HL-60 (cell line): ENCODE measurements at regions not wholly inside any gene's neighbourhood (a gene's known extent, or its start where the extent isn't known, plus 50 kb on each side); places are given as distances from the start of the nearest gene placed in this dataset.

Experiments
- CTCF ChIP-seq: IDR thresholded peaks from one replicate; pipeline ENCODE4 v1.5.1; 2011; ENCODE audit warnings: low read length, control low read depth, inconsistent platforms; ENCODE audit not compliant: insufficient read depth
- POLR2AphosphoS5 ChIP-seq: IDR thresholded peaks from 2 replicates; pipeline ENCODE4 v1.6.1; 2012; ENCODE audit warnings: low read depth
- TF ChIP-seq, protein P1 (sequence below): IDR thresholded peaks from 2 replicates; pipeline ENCODE4 v1.6.1; 2012; ENCODE audit warnings: low read depth; ENCODE audit not compliant: insufficient replicate concordance

GRCh38 chr5:104556957-104557356 is 994.4 kb upstream of the NUDT12 start:
- TF ChIP-seq CTCF (no peak), POLR2AphosphoS5 (no peak)
- TF ChIP-seq, protein P1, sequence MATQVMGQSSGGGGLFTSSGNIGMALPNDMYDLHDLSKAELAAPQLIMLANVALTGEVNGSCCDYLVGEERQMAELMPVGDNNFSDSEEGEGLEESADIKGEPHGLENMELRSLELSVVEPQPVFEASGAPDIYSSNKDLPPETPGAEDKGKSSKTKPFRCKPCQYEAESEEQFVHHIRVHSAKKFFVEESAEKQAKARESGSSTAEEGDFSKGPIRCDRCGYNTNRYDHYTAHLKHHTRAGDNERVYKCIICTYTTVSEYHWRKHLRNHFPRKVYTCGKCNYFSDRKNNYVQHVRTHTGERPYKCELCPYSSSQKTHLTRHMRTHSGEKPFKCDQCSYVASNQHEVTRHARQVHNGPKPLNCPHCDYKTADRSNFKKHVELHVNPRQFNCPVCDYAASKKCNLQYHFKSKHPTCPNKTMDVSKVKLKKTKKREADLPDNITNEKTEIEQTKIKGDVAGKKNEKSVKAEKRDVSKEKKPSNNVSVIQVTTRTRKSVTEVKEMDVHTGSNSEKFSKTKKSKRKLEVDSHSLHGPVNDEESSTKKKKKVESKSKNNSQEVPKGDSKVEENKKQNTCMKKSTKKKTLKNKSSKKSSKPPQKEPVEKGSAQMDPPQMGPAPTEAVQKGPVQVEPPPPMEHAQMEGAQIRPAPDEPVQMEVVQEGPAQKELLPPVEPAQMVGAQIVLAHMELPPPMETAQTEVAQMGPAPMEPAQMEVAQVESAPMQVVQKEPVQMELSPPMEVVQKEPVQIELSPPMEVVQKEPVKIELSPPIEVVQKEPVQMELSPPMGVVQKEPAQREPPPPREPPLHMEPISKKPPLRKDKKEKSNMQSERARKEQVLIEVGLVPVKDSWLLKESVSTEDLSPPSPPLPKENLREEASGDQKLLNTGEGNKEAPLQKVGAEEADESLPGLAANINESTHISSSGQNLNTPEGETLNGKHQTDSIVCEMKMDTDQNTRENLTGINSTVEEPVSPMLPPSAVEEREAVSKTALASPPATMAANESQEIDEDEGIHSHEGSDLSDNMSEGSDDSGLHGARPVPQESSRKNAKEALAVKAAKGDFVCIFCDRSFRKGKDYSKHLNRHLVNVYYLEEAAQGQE = no peak
